ENCODE measurements at regions not wholly inside any gene's neighbourhood (a gene's known extent, or its start where the extent isn't known, plus 50 kb on each side); places are given as distances from the start of the nearest gene placed in this dataset.

DNA sequence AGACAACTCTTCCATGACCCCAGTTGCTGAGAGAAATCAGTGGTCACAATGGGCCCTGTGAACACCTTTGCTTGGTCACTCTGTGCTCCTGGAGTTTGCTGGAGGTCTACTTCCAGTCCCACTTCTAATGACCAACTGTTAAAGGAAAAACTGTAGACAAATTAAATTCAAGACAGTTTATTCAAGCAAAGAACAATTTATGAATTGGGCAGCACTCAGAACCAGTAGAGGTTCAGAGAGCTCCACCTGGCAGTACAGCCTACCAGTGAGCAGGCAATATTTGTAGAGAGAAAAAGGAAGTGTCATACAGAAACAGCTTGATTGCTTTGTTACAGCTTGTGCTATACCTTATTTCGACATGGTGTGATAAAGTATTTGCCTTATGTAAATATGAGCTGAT lies 116.5 kb downstream of the HS3ST3B1 start:
- TF ChIP-seq EZH2 (IDR thresholded peaks at IDR 0.05) (no peak), POLR2A (IDR thresholded peaks at IDR 0.05; ENCODE audit: borderline replicate concordance, extremely low read depth, insufficient read depth, insufficient read length) (no peak), POLR2AphosphoS5 (IDR thresholded peaks at IDR 0.05; ENCODE audit: low read depth, low read length) (no peak), YY1 (IDR thresholded peaks at IDR 0.05; ENCODE audit: extremely low read depth, insufficient replicate concordance, low read depth, low read length) (no peak)
